Suprapubic skin (tissue), 3 donors: ENCODE measurements at regions not wholly inside any gene's neighbourhood (a gene's known extent, or its start where the extent isn't known, plus 50 kb on each side); places are given as distances from the start of the nearest gene placed in this dataset.
A peak's percentile ranks its signal among the peaks of the same experiment; 100 is the strongest.

Experiments used
- CTCF ChIP-seq, 2 donors: fragments of 200-600 bp in 1 of 2; fragments of 450-650 bp in 1 of 2; sonication (generic) in 1 of 2; IDR thresholded peaks; one replicate each; pipeline ENCODE4 v1.5.1; 2016 to 2019; ENCODE audit warnings: antibody characterized with exemption in 2 of 2, mild to moderate bottlenecking in 1 of 2, moderate library complexity in 1 of 2
- EP300 ChIP-seq: sonication (generic); formaldehyde crosslinking; IDR thresholded peaks from one replicate; pipeline ENCODE4 v1.6.1; 2017; ENCODE audit warnings: antibody characterized with exemption

GRCh38 chr6:137415127-137415833 lies 78.9 kb downstream of the OLIG3 start:
- TF ChIP-seq EP300 = no peak
- TF ChIP-seq CTCF (IDR thresholded peaks at IDR 0.05) = peak; percentile 2 to 39
